IPS-18a (cell line): ENCODE measurements at regions not wholly inside any gene's neighbourhood (a gene's known extent, or its start where the extent isn't known, plus 50 kb on each side); places are given as distances from the start of the nearest gene placed in this dataset.

Experiments used
- H3K27ac ChIP-seq: one replicate; pipeline ENCODE4 v1.5.1; 2013; ENCODE audit warnings: low read length
- H3K27me3 ChIP-seq: one replicate; pipeline ENCODE4 v1.6.1; 2013; ENCODE audit warnings: mild to moderate bottlenecking, low read length; ENCODE audit not compliant: control insufficient read depth, insufficient read depth
- H3K36me3 ChIP-seq: one replicate; pipeline ENCODE4 v1.6.1; 2013; ENCODE audit warnings: low read depth, low read length; ENCODE audit not compliant: control insufficient read depth
- H3K4me1 ChIP-seq: one replicate; pipeline ENCODE4 v1.6.1; 2013; ENCODE audit warnings: low read depth, low read length; ENCODE audit not compliant: control insufficient read depth
- H3K4me3 ChIP-seq: one replicate; pipeline ENCODE4 v1.5.1; 2013; ENCODE audit warnings: low read length
- H3K9ac ChIP-seq: one replicate; pipeline ENCODE4 v1.6.1; 2013; ENCODE audit warnings: mild to moderate bottlenecking, low read length, moderate library complexity
- H3K9me3 ChIP-seq: one replicate; pipeline ENCODE4 v1.6.1; 2013; ENCODE audit warnings: low read depth, low read length; ENCODE audit not compliant: control insufficient read depth

GRCh38 chr5:98639274-98639673 is 134.2 kb upstream of the RGMB start:
- Histone ChIP-seq H3K27ac (no peak overlapping the region), H3K4me1 (peaks cover 24% of the 10 kb centered on the region), H3K27me3 (no peaks in the 10 kb centered on the region), H3K4me3 (no peak overlapping the region), H3K9ac (no peak overlapping the region), H3K9me3 (no peaks in the 10 kb centered on the region), H3K36me3 (no peaks in the 10 kb centered on the region)

DNA sequence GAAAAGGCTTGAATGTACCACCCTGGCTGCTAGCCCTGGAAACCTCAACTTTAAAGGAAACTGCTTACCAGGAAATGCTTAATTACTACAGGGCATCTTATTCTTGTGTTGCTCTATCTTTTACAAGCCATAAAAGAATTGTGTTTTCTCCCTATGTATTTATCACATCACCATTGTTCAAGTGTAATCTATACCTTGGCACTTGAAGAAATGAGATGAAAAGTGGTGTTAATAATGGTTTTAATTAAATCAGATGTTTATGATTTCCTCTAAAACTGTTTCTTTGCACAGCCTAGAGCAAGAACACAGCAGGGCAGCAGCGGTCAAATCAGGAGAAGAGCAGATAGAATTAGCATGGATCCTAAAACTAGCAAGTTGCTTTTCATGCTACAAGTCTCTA is 131.8 kb upstream of the RGMB start:
- Histone ChIP-seq H3K36me3 (no peaks in the 10 kb centered on the region), H3K27me3 (no peaks in the 10 kb centered on the region), H3K9me3 (no peaks in the 10 kb centered on the region), H3K4me1 (peaks cover 24% of the 10 kb centered on the region), H3K9ac (no peak overlapping the region), H3K4me3 (no peak overlapping the region), H3K27ac (no peak overlapping the region)

DNA sequence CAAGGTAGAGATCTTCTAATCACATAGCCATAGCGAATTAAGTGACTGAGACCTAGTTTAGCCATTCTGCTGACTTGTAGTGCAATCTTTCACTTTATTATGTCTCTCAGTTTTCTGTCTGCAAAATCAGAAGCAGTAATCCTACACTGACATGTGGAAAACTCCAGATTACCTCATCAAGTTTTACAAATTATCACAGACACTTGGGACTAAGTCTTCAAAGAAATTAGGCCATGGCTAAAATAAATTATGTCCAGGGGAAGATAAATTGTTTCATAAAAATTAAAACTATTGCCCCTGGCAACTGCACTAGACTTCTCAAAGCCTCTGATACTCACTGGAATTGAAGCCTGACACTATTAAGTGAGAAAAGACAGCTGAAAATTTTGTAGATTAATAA is 129.9 kb upstream of the RGMB start:
- H3K9ac ChIP-seq, result no peak overlapping the region
- no peak overlapping the region for H3K4me3 ChIP-seq
- no peaks in the 10 kb centered on the region for H3K36me3 ChIP-seq
- H3K4me1 ChIP-seq, result peaks cover 16% of the 10 kb centered on the region
- H3K27ac ChIP-seq, result no peak overlapping the region
- no peaks in the 10 kb centered on the region for H3K9me3 ChIP-seq
- H3K27me3 ChIP-seq, result no peaks in the 10 kb centered on the region

DNA sequence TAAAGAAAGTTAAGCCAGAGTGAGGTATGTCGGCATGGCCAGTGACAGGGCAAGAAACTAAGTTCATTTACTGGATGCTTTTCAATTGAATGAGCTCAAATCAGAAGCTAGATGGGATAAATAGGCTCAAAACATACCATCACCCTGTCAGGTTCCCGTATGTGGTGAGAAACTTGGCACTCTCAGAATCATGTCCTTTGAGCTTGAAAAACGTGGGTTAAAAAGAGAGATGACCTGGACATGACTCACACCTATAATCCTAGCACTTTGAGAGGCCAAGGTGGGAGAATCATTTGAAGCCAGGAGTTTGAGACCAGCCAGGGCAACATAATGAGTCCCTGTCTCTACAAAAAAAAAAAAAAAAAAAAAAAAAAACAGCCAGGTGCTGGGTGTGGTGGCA is 121.7 kb upstream of the RGMB start:
- Histone ChIP-seq H3K27ac (no peak overlapping the region), H3K9me3 (no peaks in the 10 kb centered on the region), H3K4me3 (no peak overlapping the region), H3K36me3 (no peaks in the 10 kb centered on the region), H3K4me1 (peaks cover 14% of the 10 kb centered on the region), H3K9ac (no peak overlapping the region), H3K27me3 (no peaks in the 10 kb centered on the region)

DNA sequence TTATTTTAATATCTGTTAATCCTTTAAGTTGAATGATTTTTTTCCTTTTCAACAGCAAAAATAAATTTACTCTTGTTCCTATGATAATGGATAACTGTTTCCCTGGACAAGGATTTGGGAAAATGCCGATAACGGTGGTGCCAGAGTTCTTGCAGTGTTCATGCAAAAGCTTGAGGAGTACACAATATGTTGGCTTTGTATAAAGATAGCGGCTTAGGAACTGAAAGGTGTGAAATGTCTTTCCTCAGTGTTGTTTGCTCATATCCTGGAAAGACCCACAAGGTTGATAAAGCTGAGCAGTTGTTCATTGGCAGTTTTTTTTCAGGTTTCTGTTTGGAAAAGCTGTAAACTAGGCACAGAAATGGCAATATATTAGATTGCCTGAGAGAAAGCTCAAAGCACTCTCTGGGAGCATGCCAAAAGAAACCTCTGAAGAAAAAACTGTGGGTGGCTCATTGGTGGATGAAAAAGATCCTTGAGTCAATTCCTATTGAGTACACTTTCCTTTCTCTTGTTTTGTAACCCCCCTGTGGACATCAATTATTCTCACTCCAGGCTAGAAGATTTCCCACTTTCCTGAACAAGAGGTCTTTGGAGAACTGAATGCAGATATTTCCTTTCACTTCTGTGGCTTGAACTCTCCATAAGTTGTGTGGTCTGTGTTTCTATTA is 117.2 kb upstream of the RGMB start:
- H3K4me1 ChIP-seq, result peaks cover 31% of the 10 kb centered on the region
- no peak overlapping the region for H3K27ac ChIP-seq

DNA sequence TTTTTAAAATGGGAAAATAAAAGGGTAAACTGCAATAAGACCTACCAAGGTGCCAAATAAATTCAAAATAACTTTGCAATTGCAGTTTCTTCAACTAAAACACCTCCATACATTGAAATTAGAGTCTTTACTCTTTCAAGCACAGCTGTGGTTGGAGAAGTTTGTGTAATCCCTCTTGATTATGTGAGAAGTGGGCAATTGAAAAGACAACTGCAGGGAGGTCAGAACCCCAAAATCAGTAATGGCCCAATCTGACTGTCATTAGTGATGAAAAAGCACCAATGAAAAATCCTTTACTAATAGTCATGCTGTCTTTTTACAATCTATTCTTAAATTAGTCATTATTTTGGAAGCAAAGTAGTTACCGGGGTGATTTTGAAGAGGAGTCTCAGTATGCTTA is 116.7 kb upstream of the RGMB start:
- Histone ChIP-seq H3K36me3 (no peaks in the 10 kb centered on the region), H3K9me3 (no peaks in the 10 kb centered on the region), H3K27me3 (no peaks in the 10 kb centered on the region), H3K27ac (no peak overlapping the region), H3K9ac (no peak overlapping the region), H3K4me1 (peaks cover 31% of the 10 kb centered on the region), H3K4me3 (no peak overlapping the region)

More for the DNA sequence above, 117.2 kb upstream of the RGMB start:
- H3K4me3 ChIP-seq, result peak overlapping the region; percentile 18
- no peaks in the 10 kb centered on the region for H3K27me3 ChIP-seq
- no peak overlapping the region for H3K9ac ChIP-seq
- no peaks in the 10 kb centered on the region for H3K9me3 ChIP-seq
- no peaks in the 10 kb centered on the region for H3K36me3 ChIP-seq

- H3K36me3 ChIP-seq, result no peaks in the 10 kb centered on the region
- no peaks in the 10 kb centered on the region for H3K27me3 ChIP-seq
- no peak overlapping the region for H3K27ac ChIP-seq
These were observed 115.9 kb upstream of the RGMB start for GRCh38 chr5:98657559-98657958.

GRCh38 chr5:98663521-98663920 is 109.9 kb upstream of the RGMB start:
- H3K27me3 ChIP-seq, result no peaks in the 10 kb centered on the region
- H3K4me3 ChIP-seq, result no peak overlapping the region
- no peak overlapping the region for H3K27ac ChIP-seq
- peaks cover 5% of the 10 kb centered on the region for H3K4me1 ChIP-seq
- H3K36me3 ChIP-seq, result no peaks in the 10 kb centered on the region
- H3K9me3 ChIP-seq, result no peaks in the 10 kb centered on the region
- no peak overlapping the region for H3K9ac ChIP-seq

More at GRCh38 chr5:98657559-98657958, 115.9 kb upstream of the RGMB start:
- Histone ChIP-seq H3K4me1 (peaks cover 31% of the 10 kb centered on the region), H3K9ac (no peak overlapping the region), H3K4me3 (no peak overlapping the region), H3K9me3 (no peaks in the 10 kb centered on the region)

DNA sequence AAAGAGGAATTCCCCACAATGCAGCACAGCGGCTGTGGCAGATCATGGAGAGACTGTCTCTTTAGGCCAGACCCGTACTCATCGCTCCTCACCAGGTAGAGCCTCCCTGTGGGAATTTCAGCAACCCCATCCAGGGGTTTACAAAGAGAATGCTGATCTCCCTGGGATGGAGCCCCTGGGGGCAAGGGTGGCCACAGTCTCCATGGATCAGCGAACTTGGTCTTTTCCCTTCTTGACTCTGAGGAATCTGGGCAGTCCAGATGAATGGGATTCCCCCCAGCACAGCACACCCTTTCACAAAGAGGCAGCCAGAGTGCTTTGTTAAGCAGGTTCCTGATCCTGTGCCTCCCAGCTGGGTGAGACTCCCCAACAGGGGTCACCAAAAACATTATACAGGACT is 108.7 kb upstream of the RGMB start:
- no peak overlapping the region for H3K4me3 ChIP-seq
- no peaks in the 10 kb centered on the region for H3K9me3 ChIP-seq
- H3K9ac ChIP-seq, result no peak overlapping the region
- H3K27me3 ChIP-seq, result no peaks in the 10 kb centered on the region
- no peak overlapping the region for H3K27ac ChIP-seq
- H3K36me3 ChIP-seq, result no peaks in the 10 kb centered on the region
- no peaks in the 10 kb centered on the region for H3K4me1 ChIP-seq

- no peak overlapping the region for H3K4me3 ChIP-seq
- H3K27me3 ChIP-seq, result no peaks in the 10 kb centered on the region
- no peaks in the 10 kb centered on the region for H3K36me3 ChIP-seq
- no peaks in the 10 kb centered on the region for H3K9me3 ChIP-seq
- H3K4me1 ChIP-seq, result no peaks in the 10 kb centered on the region
- no peak overlapping the region for H3K9ac ChIP-seq
- H3K27ac ChIP-seq, result no peak overlapping the region
These were observed 93.5 kb upstream of the RGMB start for GRCh38 chr5:98679963-98680362.

DNA sequence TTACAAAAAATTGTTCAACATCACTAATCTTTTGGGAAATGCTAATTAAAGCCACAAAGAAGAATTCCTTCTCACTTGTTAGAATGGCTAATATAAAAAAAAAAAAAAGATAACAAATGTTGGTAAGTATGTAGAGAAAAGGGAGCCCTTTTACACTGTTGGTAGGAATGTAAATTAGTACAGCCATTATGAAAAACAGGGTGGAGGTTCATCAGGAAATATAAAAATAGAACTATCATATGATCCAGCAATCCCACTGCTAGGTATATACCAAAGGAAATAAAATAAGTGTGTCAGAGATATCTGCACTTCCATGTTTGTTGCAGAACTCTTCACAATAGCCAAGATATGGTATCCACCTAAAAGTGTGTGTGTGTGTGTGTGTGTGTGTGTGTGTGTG is 83.5 kb upstream of the RGMB start:
- H3K4me1 ChIP-seq, result no peaks in the 10 kb centered on the region
- no peaks in the 10 kb centered on the region for H3K27me3 ChIP-seq
- H3K27ac ChIP-seq, result no peak overlapping the region
- no peak overlapping the region for H3K9ac ChIP-seq
- peaks cover 5% of the 10 kb centered on the region for H3K9me3 ChIP-seq
- H3K36me3 ChIP-seq, result no peaks in the 10 kb centered on the region
- H3K4me3 ChIP-seq, result no peak overlapping the region

- no peak overlapping the region for H3K9ac ChIP-seq
- H3K36me3 ChIP-seq, result no peaks in the 10 kb centered on the region
- H3K4me3 ChIP-seq, result no peak overlapping the region
- H3K9me3 ChIP-seq, result peaks cover 5% of the 10 kb centered on the region
- no peaks in the 10 kb centered on the region for H3K4me1 ChIP-seq
- no peaks in the 10 kb centered on the region for H3K27me3 ChIP-seq
- no peak overlapping the region for H3K27ac ChIP-seq
These were observed 78.6 kb upstream of the RGMB start for GRCh38 chr5:98694902-98695301.
